ENCODE measurements at regions not wholly inside any gene's neighbourhood (a gene's known extent, or its start where the extent isn't known, plus 50 kb on each side); places are given as distances from the start of the nearest gene placed in this dataset.

- no peak for TF ChIP-seq CTCF (IDR thresholded peaks at IDR 0.05)
- no peak for TF ChIP-seq EZH2 (IDR thresholded peaks at IDR 0.05; ENCODE audit: borderline replicate concordance, insufficient read depth, low read depth, low read length, poor library complexity, severe bottlenecking)
Observed at GRCh38 chr2:47236503-47237215, 60.3 kb upstream of the CALM2 start.
